ENCODE measurements at regions not wholly inside any gene's neighbourhood (a gene's known extent, or its start where the extent isn't known, plus 50 kb on each side); places are given as distances from the start of the nearest gene placed in this dataset.

GRCh38 chr3:35446896-35447295, 192.4 kb upstream of the ARPP21 start:
- TF ChIP-seq CTCF (IDR thresholded peaks at IDR 0.05) (no peak), POLR2A (IDR thresholded peaks at IDR 0.05) (no peak)
